Embryonic facial prominence (tissue), 1 donor: ENCODE measurements at regions not wholly inside any gene's neighbourhood (a gene's known extent, or its start where the extent isn't known, plus 50 kb on each side); places are given as distances from the start of the nearest gene placed in this dataset.
"Not testable (repeated sequence)": the region's sequence is repeated elsewhere in the genome, so short reads cannot be mapped to it uniquely, and the experiment has no call there.

ENCODE experiments used
- DNase-seq: peaks from one replicate; pipeline ENCODE4 v3.0.0-alpha.2; 2016; ENCODE audit errors: extremely low spot score

DNA sequence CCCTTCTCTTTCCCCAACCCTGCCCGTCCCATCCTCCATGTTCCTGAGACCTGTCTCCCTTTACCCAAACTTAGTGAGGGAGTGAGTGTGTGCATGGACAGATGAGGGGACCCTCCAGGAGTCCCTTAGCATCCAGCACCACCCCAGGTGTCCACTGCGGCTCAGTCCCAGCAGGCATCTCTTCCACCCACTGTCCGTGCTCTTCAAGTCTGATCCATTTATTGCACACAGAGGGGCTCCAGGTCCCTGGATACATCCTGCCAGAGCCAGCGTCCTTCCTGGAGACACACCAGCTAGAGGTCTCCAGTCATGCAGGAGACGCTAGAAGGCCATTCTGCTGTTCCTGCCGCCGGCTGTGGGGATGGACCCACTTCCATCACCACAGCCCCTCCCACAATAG lies 239.2 kb downstream of the ADGRD1 start:
- no peak for DNase-seq

DNA sequence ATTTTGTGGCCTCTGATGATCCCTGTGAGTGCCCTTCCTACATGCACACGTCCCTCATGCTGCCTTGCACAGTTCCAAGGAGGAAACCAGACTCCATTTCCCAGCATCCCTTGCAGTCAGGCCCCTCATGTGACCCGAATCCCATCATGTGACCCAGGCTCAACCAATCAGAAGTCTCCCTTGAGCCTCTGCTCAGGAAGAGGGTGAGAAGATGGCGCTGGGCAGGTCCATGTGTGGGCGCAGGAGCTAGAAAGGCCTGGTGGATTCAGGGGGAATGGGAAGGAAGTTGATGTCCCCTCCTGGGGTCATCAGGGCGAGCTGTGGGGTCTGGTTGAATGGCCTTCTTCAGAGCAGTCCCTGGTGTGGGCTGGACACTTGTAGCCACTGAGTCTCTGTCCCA lies 240.5 kb downstream of the ADGRD1 start:
- DNase-seq: no peak

DNA sequence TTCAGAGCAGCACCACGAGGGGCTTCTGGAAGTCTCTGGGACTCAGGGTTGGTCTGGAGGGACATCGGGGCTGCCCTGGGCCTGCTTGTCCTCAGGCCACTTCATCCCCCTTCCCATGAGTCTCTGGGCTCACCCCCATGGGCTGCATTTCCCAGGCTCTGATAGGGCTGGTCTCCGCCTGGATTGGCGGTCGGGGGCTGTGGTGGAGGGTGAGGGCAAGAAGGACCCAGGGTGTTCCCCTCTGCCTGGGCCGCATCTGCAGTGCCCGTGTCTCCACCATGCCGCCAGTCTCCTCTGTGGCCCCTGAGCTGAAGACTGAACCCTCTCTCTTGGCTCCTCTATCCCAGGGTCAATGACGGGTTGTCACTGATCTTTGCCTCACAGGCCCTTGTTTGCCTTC lies 242.1 kb downstream of the ADGRD1 start:
- DNase-seq: no peak

DNA sequence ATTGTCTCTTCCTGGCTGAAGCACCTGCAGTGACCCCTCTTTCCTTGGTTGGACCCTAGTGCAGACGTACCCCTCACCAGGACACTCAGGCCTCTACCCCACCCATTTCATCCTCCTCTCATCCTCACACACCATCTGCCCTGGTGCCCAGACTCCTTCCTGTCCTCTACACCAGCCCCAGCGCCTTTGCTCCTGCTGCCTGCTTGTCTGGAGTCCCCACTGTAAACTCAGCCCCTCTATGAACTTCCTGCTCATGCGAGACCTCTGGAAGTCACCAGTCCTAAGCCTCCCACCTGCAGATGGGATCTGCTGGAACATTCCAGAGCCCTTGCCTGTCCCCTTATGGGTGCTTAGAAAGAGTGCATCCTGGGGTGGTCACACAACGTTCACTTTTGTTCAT lies 242.5 kb downstream of the ADGRD1 start:
- no peak for DNase-seq

DNA sequence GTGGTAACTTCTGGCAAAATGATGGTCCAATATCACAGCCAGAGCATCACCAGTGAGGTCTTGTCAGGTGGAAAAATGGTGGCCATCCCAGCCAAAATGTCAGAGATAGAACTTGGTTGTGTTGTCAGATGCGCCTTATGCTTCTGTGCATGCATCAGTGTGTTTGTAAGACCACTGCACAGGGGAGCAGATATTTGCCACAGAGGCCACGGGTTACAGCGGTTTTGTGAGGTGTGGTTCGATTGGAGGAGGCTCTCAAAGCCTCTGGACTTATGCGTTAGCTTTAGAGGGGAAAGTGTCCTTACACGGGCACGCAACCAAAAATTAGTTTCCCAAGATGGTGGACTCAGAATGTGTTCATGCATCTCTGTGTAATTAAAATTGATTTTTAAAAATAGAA lies 243.8 kb downstream of the ADGRD1 start:
- DNase-seq: no peak

DNA sequence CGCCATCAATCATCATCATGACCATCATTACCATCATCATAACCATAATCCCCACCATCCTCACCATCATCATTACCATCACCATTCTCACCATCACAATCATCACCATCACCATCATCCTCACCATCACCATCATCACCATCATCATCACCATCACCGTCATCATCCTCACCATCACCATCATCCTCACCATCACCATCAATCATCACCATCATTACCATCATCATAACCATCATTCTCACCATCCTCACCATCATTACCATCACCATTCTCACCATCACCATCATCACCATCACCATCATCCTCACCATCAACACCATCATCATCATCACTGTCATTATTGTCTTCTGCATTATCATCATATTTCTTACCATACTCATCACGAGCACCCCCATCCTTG lies 245.5 kb downstream of the ADGRD1 start:
- DNase-seq: no peak

DNA sequence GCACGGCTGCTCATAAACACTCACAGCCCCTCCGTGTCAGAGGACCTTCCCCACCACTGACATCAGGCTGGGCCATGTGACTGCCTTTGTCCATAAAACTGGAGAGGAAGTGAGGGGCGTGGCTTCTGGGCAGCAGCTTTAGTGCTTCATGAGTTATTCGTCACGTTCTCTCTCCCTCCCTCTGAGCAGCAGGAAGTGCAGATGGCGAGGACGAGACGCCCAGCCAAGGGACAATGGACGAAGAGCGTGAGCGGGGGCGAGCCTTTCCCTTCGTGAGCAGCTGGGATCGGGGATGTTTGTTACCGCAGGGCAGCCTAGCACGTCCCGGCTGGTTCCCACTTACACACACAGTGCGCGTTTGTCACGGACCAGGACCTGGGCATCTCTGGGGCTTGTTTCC lies 248.2 kb downstream of the ADGRD1 start:
- DNase-seq: not testable (repeated sequence)

DNA sequence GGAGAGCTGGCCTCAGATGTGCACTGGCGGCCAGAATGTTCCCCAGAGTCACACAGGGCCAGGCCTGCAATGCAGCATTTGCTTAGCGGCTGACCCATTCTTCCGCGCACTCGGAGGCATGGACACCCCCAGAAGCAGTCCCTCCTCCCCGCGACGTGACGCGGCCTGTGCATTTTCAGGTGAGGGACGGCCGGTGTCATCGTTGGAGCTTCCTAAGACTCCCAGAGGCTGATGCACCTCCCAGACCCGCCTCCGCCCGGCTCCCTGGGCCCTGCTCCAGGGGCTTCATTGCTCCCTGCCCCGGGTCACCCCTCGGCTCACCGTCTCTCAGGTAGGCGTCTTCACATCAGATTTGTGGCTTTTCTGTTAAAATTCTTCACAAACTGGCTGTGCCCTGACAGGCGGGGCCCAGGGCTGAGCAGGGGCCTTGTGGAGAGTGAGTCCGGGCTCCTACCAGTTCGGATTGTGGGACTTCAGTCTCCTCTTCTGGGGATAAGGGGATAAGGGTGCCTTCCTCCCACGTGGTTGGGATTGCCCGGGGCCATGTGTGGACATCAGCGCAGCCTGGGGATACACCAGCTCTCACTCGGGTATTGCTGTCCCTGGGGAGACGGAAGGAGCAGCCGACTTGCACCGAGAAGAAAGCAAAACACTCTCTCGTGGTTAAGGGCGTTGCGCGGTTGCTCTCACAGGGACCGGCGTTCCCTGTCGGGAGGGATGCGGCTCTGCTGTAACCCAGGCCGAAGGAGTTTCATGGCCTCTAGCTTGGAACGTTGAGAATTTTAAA lies 249.1 kb downstream of the ADGRD1 start:
- no peak for DNase-seq

DNA sequence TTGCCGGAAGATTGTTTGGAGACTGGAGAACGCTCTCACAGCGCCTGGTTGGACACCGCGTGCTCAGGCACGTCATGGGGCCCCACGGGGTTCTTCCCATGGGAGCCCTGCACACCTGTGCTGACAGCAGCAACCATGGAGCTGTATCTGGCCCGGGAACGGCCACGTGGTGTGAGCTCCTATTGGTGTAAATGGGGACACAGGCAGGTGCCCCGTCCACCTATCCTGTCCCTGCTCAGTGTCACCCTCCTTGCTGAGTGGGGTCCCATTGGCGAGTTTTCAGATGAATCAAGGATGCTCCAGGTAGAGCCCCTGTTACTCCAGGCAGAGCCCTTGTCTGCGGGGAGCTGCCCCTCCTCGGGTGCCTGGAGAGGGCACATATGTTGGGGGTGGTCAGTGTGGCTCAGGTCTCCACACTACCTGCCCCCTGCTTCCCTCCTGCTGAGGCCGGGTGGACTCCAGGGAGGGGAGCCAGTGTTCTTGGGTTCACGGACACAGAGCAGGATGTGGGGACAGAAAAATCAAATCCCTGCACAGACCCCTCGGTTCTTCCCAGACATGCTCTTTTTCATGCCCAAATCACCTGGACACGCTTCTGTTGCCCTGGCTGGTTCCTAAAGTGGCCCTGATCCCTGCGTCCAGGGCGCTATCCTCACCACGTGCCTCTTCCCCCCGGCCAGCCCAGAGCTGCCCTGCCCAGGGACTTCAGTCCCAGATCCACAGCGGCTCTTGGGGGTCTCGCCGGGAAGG lies 250.1 kb downstream of the ADGRD1 start:
- DNase-seq: no peak

DNA sequence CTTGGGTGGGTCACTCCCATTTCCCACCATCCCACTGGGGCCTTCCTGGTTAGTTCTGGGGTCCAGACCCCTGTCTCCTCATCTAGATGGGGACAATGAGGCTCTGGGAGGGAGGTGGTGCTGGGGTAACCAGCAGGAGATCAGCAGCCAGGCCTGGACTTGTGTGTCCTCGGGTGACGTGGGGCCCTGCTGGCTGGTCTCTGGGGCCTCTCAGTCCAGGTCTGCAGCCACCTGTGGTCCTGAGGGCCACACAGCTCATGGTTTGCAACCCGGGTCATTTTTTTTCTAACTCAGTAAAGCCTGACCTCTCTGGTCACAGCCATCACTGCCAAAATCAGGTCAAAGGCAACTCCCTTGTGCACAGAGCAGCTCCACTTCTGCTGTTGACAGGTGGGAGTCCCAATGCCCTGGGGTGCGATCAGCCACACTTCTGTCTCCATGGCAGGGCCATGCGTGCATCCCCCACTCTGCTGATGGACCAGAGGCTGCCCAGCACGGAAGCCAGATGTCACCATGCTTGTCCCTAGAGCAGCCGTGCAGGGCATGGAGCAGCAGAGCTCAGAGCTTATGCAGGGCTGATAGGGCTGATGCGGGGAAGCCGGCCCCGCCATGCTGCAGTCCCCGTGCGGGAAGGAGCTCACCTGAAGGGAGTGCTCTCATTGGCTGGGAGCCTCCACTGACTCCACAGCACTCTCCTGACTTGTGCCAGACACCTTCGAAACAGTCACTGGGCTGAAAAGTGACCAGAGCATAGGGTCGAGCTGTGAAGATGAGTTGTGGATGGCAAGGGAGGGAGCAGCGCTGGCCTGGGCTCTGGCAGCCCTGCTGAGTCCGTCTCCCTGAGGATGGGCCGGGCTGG lies 250.9 kb downstream of the ADGRD1 start:
- DNase-seq: no peak

DNA sequence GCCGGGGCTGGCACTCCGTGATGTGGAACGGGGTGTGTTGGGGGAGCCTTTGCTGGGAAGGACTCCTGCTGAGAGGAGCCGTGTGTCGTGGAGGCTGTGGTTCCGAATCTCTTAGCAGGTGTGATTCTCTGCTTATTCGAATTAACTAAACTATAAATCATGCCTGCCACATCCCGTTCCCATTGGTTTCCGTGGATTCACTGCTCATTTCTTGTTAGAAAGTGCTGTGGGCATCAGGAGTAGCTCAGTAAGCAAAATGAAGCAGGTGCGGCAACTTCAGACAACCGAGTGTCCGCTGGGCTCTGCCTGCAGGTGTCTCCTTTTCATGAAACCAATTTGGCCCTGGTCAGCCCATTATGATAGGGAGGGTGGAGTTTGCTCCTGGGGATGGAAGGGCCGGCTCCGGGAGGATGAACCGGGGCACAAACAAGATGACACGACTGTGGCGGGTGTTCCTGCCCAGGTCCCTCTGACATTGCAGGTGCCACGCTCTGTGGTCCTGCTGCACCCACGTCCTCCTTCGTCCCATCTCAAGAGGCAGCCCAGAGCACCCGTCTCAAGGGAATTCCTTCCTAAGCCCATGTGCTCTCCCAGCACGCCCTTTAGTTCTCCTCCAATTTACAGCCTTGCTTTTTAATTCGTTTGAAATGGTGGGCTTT lies 251.7 kb downstream of the ADGRD1 start:
- DNase-seq: not testable (repeated sequence)

DNA sequence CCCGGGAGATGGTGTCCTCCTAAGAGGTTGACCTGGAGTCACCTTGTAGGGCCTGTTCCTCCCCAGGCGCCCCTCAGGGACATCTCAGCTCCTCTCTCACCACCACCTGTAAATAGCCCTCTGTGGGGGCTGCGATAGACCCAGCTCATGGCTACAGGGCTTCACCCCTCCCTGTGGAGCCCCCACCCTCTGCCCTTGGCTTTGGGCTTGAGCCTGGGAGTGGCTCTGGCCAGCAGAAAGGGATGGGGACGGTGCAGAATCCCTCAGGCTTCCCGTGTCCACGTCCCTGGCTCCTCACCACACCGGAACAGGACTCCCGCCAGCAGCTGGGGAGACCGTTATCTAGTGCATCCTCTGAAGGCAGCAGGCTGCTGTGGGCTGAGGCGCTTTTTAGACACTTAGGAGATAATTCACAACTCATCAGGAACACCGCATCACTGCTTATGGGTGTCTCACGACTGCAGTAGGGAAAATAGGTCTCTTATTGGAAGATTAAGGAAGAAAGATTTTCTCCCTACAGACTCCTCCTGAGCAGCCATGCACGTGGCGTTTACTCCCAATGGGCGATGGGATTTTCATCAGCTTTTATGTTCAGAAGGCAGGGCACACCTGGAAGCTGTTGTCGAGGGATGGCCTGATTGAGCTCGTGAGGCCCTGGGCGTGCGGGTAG lies 253.1 kb downstream of the ADGRD1 start:
- not testable (repeated sequence) for DNase-seq

DNA sequence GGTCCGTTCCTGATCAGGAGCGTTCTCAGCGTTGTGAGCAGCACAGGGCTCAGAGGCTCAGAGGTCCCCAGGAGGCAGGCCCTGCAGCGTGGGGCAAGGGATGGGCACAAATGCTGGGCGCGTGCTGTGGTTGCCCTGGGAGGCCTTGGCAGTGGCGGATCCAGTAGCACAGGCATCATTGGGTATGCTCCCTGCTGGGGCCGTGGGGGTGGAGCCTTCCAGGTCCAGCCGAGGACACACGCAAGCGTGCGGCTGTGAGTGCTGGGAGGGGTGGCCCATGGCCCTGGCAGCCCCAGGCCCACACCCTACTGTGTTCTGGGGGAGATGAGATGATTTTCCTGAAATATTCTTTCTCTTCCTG lies 253.6 kb downstream of the ADGRD1 start:
- DNase-seq: not testable (repeated sequence)

DNA sequence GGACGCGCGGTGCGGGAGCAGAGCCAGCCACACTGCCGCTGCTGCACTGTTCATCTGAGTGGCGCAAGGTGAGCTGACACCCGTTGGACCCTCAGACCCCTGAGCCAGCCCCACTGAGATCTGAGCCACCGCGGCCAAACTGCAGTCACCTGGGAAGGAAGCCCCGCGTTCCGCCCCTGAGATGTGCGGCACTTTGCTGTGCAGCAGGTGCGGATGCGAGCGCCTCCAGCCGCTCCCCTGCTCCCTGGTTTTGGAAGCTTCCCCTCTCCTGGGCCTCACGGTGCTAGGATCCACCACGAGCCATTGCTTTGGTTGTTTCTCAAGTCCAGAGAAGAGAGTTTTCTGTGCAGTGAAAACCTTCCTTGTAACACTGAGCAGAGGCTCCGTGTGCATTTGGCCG lies 254.1 kb downstream of the ADGRD1 start:
- not testable (repeated sequence) for DNase-seq

DNA sequence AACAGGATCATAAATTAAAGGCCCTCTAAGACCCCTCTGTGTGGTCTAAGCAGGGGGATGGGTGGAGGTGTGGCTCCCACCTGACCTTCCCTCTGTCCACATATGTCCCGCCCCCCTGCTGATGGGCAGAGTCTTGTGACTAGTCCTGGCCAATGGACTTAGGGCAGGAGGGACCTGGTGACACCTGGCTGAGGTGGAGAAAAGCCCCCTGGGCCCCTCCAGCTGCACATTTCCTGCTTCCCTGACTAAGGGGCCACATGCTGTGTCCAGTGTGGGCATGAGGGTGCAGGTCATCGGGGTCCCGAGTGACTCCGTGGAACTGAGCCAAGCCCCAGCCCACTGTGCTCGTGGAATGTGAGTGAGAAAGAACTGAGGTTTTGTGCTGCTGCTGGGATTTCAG lies 254.7 kb downstream of the ADGRD1 start:
- no peak for DNase-seq

DNA sequence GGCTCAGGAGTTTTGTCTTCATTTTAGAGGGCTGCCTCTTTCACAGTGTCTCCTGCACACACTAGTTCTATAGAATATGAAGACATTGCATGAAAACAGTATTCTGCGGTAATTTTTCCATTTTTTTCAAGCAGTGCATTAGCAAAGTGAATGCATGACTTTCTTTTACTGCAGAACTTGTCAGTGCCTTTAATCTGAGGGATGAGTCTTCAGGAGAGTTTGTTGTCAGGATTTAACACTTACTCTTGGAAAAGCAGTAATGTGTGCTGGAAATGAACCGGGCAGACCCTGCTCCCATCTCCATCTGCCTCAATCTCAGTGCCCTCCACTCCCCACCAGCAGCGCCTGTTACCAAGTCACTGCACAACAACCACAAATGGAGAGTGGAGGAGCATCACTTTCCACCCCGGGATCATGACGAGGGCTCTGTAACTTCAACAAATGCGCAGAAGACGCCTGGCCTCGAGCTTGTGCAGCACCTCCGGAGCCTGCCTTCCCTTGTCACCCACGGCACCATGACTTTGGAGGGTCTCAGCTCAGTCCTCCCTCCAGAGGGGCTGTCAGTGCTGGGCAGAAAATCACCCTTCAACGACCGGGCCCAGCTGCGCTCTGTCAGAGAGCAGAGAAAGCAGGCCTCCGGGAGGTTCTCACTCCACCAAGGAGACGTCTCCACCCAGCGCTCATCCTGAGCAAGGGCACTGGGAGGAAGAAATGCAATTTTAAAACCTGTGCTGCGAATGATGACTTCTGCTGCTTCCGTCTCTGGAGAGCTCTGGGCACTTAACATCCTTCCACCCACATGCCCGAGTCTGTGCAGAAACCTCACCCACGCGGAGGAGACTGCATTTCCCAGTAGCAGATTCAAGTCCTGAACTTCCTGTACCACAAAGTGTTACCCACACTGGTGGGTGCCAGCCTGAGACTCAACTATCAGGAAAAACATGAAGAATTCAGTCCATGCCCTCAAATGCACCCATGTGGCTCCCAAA lies 255.7 kb downstream of the ADGRD1 start:
- DNase-seq: no peak

DNA sequence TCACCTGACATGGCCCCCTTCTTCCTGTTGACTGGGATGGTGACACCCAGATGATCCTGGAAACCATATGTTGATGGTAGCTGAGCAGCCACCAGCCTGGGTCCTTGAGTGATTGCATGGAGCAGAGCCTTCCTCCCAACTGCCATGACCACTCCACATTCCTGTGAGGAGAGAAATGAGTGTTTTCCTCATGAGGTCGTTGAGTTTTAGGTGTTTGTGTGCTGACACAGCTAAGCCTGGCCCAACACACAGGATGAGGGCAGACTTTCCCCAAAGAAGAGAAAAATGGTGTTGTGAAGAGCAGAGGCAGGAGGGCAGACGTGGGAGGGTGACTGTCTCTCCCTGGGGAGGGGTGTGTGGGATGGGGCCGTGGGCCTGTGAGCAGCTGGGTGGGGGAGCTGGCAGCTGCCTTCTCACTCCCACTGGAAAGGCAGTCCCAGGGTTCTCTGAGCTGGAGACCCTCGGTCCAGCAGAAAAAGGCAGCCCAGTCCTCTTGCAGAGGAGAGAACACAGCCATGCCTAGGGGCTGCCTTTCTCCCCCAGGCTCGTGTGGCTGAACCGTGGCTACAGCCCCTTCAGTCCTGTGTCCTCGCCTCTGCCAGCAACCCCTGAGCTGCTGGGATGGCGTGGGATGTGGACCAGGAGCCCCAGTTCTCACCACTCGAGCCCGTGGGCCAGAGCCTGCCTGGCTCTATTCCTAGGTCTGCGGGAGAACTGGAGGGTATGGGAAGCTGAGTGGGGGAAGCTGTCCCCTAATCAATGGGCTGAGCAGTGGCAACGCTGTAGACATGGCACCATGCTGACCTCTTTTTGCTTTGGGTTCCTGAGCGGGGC lies 257.0 kb downstream of the ADGRD1 start:
- no peak for DNase-seq

DNA sequence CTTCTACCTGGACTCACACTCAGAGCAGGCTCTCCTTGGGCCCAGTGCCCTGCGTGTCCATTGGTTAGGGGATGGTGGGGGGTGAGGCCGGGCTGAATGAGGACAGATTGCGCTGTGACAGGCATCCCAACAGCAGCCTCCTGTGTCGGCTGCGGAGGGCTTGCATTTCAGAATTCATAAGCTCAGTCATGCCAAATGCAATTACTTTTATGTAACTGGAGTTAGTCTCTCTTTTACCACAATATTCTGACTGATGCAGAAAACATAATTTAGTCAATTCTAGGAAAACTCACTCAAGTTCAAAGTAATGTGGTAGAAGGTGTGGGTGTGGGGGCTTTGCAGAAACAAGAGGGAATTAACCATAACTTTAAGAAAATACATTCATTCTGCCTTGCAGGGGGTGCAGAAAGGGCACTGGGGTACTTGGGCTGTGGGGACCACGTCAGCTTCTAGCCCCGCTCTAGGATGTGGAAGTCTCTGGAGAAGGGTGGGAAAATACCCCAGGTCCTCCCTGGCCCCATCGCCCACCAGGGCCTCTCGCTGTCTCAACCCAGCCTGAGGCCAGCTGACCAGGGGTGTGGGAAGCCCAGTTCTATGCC lies 257.7 kb downstream of the ADGRD1 start:
- no peak for DNase-seq
